SIG-M5 (cell line): ENCODE measurements at regions not wholly inside any gene's neighbourhood (a gene's known extent, or its start where the extent isn't known, plus 50 kb on each side); places are given as distances from the start of the nearest gene placed in this dataset.
A peak's percentile ranks its signal among the peaks of the same experiment; 100 is the strongest.
"Not testable (repeated sequence)": the region's sequence is repeated elsewhere in the genome, so short reads cannot be mapped to it uniquely, and the experiment has no call there.

Experiments
- DNase-seq: peaks from one replicate; lab custom pipeline; 2025; lab: John Stamatoyannopoulos, UW

DNA sequence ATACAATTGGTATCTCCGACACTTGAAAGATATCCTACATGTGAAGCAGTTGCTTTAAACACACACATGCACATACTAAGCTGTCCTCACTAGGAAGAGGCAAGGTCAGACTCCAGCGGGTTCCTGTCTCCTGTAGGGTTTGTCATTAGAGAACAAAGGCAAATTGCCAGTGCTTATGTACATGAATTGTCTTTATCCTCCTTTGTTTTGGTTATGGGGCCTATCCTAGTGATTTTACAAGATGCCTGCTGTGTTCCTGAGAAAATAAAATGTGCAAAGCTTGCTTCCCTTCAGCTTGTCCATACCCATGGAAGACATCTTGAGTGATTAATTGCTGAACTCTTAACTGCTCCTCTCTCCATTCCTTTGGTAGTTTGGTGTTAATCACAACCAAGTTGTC is 86.7 kb upstream of the SLC39A10 start:
- no peak for DNase-seq

DNA sequence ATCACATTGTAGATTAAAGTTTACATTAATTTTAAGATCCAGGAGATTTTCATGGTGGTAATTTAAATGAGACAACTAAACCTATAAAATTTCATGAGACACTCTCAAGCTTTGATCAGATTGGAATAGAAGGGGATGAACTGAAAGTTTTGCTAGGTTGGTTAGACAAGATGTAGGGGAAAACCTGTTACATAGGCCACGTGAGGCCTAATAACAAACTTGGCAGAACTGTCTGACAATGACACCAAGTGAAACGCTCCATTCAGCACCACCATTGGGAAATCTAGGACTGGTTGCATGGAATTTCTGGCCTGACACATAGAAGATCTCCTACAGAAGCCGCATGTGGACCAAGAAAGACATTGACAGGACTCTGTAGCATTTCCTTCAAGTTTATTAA is 87.8 kb upstream of the SLC39A10 start:
- no peak for DNase-seq

- DNase-seq: not testable (repeated sequence)
Measured at GRCh38 chr2:195564625-195565135, 92.3 kb upstream of the SLC39A10 start.

DNA sequence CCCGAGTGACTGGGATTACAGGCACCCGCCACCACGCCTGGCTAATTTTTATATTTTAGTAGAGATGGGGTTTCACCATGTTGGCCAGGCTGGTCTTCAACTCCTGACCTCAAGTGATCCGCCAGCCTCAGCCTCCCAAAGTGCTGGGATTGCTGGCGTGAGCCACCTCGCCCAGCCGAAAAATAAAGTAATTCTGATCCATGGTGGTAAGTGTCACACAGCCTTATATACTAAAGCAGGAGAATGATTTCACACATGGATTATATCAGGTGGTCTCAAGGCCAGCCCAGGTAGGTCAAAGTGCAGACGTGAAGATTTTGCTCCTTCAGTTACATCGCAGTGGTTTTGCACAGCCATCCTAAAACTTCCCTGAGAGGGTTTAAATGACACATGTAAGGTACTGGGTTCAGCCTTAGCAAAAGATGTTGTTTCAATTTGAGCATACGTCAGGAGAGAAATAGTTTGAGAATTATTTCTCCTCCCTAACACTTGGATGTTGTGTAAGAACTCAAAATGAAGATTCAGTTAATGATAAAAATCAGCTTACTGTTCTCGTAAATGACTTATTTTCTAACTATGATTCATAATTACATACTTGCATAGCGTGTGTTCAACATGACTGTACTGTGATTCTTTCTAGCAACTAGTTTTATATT is 93.0 kb upstream of the SLC39A10 start:
- no peak for DNase-seq

GRCh38 chr2:195562570-195563566 is 94.2 kb upstream of the SLC39A10 start:
- DNase-seq: no peak

GRCh38 chr2:195561116-195561921 is 95.7 kb upstream of the SLC39A10 start:
- DNase-seq: no peak

DNA sequence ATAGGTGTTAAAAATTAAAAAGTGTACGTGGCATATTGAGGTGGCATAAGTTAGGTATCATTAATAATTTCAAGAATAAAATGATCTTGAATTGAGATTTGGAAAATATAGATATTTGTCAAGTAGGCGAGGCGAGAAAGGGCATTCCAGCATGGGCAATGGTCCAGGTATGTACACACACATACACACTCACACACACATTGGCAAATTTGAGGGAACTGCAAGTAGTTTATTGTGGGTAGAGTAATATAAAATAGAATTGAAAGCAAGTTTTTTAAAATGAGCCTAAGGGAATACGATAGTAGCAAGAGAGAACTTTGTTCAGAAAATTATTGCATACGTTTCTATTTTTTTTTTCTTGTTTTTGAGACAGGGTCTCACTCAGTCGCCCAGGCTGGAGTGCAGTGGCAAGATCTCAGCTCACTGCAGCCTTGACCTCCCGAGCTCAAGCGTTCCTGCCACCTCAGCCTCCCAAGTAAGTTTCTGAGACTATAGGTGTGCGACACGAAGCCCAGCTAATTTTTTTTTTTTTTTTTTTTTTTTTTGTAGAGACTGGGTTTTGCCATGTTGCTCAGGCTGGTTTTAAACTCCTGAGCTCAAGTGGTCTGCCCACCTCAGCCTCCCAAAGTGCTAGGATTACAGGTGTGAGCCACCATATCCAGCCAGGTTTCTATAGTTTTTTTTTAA is 96.7 kb upstream of the SLC39A10 start:
- no peak for DNase-seq

GRCh38 chr2:195559431-195559914 is 97.6 kb upstream of the SLC39A10 start:
- peak; percentile 48 for DNase-seq

GRCh38 chr2:195555971-195556370 is 101.1 kb upstream of the SLC39A10 start:
- no peak for DNase-seq

DNA sequence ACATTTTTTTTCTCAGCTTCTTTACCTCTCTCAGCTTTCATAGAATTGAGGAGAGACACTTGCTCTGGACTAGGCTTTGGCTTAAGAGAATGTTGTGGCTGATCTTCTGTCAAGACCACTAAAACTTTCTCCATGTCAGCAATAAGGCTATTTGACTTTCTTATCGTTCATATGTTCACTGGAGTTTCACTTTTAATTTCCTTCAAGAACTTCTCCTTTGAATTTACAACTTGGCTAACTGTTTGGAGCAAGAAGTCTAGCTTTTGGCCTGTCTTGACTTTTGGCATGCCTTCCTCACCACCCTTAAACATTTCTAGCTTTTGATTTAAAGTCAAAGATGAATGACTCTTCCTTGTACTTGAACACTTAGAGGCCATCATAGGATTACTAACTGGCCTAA is 104.4 kb upstream of the SLC39A10 start:
- DNase-seq: no peak

DNA sequence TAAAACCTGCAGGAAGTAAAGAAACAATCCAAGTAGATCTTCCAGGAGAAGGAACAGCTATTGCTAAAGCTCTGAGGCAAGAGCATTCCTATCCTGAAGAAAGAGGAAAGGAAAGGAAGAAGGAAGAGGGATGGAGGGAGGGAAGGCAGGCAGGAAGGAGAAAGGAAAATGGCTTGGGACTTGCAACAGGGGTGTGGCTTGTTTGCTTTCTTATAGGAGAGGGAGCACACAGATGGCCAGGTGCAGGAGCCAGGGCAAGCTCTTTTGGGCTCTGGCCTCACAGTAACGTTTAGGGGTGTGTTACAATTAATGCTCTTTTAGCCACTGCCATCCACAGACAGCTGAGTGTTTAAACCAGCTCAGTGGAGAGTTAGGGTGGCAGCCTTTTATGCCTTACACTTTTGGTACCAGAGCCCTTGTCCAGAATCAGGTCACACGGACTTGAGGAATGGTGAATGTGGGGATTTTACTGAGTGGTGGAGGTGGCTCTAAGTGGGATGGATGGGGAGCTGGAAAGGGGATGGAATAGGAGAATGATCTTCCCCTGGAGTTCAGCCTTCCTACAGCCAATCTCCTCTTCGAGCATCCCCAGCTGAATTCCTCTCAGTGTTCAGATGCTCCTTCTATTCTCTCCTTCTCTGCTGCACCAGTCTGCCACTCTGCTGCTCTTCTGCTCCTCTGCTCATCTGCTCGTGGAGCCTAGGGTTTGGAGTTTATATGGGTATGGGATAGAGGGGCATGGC is 108.7 kb upstream of the SLC39A10 start:
- DNase-seq: no peak

DNA sequence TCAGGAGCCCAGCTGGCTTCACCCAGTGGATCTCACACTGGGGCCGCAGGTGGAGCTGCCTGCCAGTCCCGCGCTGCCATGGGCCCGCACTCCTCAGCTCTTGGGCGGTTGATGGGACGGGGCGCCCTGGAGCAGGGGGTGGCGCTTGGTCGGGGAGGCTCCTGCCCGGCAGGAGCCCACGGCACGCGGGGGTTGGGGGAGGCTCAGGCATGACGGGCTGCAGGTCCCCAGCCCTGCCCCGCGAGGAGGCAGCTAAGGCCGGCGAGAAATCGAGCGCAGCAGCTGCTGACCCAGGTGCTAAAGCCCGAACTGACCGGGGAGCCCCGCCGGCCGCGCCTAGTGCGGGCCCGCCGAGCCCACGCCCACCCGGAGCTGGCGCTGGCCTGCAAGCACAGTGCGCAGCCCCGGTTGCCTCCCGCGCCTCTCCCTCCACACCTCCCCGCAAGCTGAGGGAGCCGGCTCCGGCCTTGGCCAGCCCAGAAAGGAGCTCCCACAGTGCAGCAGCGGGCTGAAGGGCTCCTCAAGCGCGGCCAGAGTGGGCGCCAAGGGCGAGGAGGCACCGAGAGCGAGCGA is 109.7 kb upstream of the SLC39A10 start:
- DNase-seq: not testable (repeated sequence)

- DNase-seq: no peak
Measured at GRCh38 chr2:195545811-195546210, 111.2 kb upstream of the SLC39A10 start.

GRCh38 chr2:195543902-195544894 is 112.8 kb upstream of the SLC39A10 start:
- no peak for DNase-seq

- peak; percentile 34 for DNase-seq
Measured at GRCh38 chr2:195543063-195543462, 114.0 kb upstream of the SLC39A10 start.

DNA sequence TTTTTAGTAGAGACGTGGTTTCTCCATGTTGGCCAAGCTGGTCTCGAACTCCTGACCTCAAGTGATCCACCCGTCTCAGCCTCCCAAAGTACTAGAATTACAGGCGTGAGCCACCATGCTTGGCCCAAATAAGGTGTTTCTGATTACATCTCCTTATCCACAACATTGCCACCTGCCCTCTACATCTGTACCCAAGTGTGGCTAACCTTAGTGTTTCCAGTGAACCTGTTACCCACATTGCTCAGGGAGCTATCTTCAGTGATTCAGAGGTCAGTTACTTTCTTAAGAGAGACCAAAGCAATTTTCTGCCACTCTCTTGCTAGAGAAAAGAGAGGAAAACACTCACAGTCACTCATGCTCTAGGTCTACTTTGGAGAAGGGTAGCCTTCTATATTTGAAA is 115.0 kb upstream of the SLC39A10 start:
- no peak for DNase-seq

- no peak for DNase-seq
Measured at GRCh38 chr2:195538937-195539336, 118.1 kb upstream of the SLC39A10 start.

DNA sequence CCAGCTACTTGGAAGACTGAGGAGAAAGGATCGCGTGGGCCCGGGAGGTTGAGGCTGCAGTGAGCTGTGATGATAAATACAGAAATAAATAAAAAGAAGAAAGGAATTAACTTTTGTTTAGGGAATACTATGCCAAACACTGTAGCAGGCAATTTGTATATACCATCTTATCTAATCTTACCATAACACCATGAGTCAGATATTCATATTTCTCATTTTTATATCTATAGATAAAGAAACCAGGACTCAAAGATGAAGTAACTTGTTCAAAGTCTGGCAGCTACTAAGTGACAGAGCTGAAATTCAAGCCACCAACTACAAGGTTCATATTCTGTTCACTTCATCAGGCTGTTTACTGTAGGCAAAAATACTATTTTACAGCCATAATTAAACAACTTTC is 119.2 kb upstream of the SLC39A10 start:
- no peak for DNase-seq

DNA sequence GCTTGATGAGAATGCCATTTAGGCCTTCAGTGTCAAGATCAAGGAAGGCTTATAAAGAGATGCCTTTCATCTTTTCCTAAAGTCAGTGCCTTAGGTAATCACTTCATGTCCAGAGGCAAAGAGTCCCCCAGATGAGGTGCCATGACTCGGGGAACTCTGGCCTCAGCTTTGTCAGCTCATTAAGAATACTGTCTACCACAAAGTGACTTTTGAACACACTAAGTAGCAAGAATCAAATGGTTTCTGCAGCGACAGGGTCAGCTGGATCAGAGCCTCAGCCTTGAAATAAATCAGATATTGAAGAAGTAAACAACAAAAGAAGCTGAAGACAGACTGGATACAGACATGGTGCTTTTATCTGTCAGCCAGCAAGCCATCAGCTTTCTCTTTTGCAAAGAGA is 120.1 kb upstream of the SLC39A10 start:
- DNase-seq: no peak
